ENCODE measurements at regions not wholly inside any gene's neighbourhood (a gene's known extent, or its start where the extent isn't known, plus 50 kb on each side); places are given as distances from the start of the nearest gene placed in this dataset.

DNA sequence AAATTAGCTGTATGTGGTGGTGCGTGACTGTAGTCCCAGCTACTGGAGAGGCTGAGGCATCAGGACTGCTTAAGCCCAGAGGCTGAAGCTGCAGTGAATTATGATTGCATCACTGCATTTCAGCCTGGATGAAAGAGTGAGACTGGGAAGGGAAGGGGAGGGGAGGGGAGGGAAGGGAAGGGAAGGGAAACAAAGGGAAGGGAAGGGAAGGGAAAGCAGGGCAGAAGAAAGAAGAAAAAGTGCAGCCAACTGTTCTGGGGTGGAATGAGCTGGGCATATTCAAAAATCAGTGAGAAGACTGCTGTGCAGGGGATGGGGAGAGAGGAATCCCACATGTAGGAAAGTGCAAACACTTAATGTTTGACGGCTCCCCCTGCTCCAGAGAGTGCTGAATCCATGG lies 905.5 kb downstream of the UQCRFS1 start:
- Histone ChIP-seq H3K9ac (replicated peaks; ENCODE audit: extremely low read depth, insufficient read depth, low read length) (no peak overlapping the region), H3K4me2 (ENCODE audit: insufficient read depth, low read length) (no peak overlapping the region), H3K79me2 (ENCODE audit: control insufficient read depth, insufficient read depth, low read length) (no peaks in the 10 kb centered on the region), H3K27ac (ENCODE audit: insufficient read depth, low read depth, low read length) (no peak overlapping the region), H3K9me3 (replicated peaks; ENCODE audit: control insufficient read depth, insufficient read depth, low read length) (no peaks in the 10 kb centered on the region), H3K4me1 (ENCODE audit: control insufficient read depth, extremely low read depth, insufficient read depth, low read length) (no peaks in the 10 kb centered on the region), H3K27me3 (ENCODE audit: control insufficient read depth in 2 of 2, insufficient read depth in 2 of 2, low read length in 2 of 2) (no peaks in the 10 kb centered on the region), H4K20me1 (replicated peaks; ENCODE audit: control insufficient read depth, extremely low read depth, insufficient read depth, low read length) (no peaks in the 10 kb centered on the region), H3K36me3 (ENCODE audit: control insufficient read depth in 2 of 2, extremely low read depth in 1 of 2, insufficient read depth in 2 of 2, low read length in 2 of 2) (no peaks in the 10 kb centered on the region), H3K4me3 (replicated peaks in 1 of 3; ENCODE audit: insufficient read depth in 1 of 3, low read depth in 1 of 3, low read length in 3 of 3) (no peak overlapping the region), H2AFZ (ENCODE audit: low read depth, low read length) (no peak overlapping the region), H3K9me1 (replicated peaks; ENCODE audit: control insufficient read depth, extremely low read depth, insufficient read depth, low read length) (no peaks in the 10 kb centered on the region)
- TF ChIP-seq EZH2 (IDR thresholded peaks at IDR 0.05; ENCODE audit: borderline replicate concordance, low read depth, low read length, severe bottlenecking) (no peak), CTCF (IDR thresholded peaks at IDR 0.05; ENCODE audit: extremely low read depth in 1 of 2, insufficient read depth in 1 of 2, low read depth in 1 of 2, low read length in 2 of 2) (no peak), POLR2AphosphoS5 (IDR thresholded peaks at IDR 0.05; ENCODE audit: insufficient read depth, low read depth, low read length) (no peak), MAX (IDR thresholded peaks at IDR 0.05; ENCODE audit: insufficient read depth, insufficient read length) (no peak), POLR2A (IDR thresholded peaks at IDR 0.05; ENCODE audit: low read depth, low read length) (no peak), FOS (IDR thresholded peaks at IDR 0.05; ENCODE audit: borderline replicate concordance, insufficient read depth, low read length) (no peak), JUN (IDR thresholded peaks at IDR 0.05; ENCODE audit: borderline replicate concordance, insufficient read depth, insufficient read length, low read depth) (no peak), GATA2 (IDR thresholded peaks at IDR 0.05; ENCODE audit: insufficient read depth, insufficient read length, low read depth, low read length) (no peak), MYC (IDR thresholded peaks at IDR 0.05; ENCODE audit: low read depth, low read length) (no peak)
- DNase-seq (ENCODE audit: low read depth, low spot score), result no peak
- intact Hi-C loops (cut with micrococcal nuclease) (no loop called here), dilution Hi-C loops (cut with MboI; ENCODE audit: extremely low pct_ligation_motif_present, low sequenced_read_pairs) (no loop called here)
- ChIA-PET CTCF (no interaction called here), POLR2A (interaction anchor here (0.6 kb wide), 1 partner anchor 23 kb away, joined by 5 read pairs; no protein-coding TSS in a partner anchor)
- no TSS peak for BruUV-seq (replicated peaks)
- FAIRE-seq, result no peak

Measured in endothelial cell of umbilical vein (primary cell).